Inferior parietal cortex (tissue), 1 donor: ENCODE measurements at regions not wholly inside any gene's neighbourhood (a gene's known extent, or its start where the extent isn't known, plus 50 kb on each side); places are given as distances from the start of the nearest gene placed in this dataset.
A peak's percentile ranks its signal among the peaks of the same experiment; 100 is the strongest.

Experiments used
- DNase-seq: peaks from one replicate; pipeline ENCODE4 v3.0.0-alpha.2; 2016; ENCODE audit errors: extremely low spot score

GRCh38 chr12:90149453-90149852 lies 440.8 kb upstream of the ATP2B1 start:
- DNase-seq = no peak

- no peak for DNase-seq
Measured at GRCh38 chr12:90129366-90130030, 420.9 kb upstream of the ATP2B1 start.

GRCh38 chr12:90128526-90128925 lies 419.9 kb upstream of the ATP2B1 start:
- peak; percentile 20 for DNase-seq

GRCh38 chr12:90126125-90126524 lies 417.5 kb upstream of the ATP2B1 start:
- DNase-seq = no peak

- no peak for DNase-seq
Measured at GRCh38 chr12:90124914-90125313, 416.3 kb upstream of the ATP2B1 start.

GRCh38 chr12:90124289-90124688 lies 415.7 kb upstream of the ATP2B1 start:
- DNase-seq = no peak

GRCh38 chr12:90122681-90123080 lies 414.0 kb upstream of the ATP2B1 start:
- no peak for DNase-seq

- DNase-seq = no peak
Measured at GRCh38 chr12:90120627-90121026, 412.0 kb upstream of the ATP2B1 start.

GRCh38 chr12:90112666-90113065 lies 404.0 kb upstream of the ATP2B1 start:
- DNase-seq = no peak

GRCh38 chr12:90111791-90112580 lies 403.3 kb upstream of the ATP2B1 start:
- DNase-seq = no peak

- DNase-seq = no peak
Measured at GRCh38 chr12:90106568-90106967, 397.9 kb upstream of the ATP2B1 start.

GRCh38 chr12:90102957-90103652 lies 394.5 kb upstream of the ATP2B1 start:
- DNase-seq = no peak

- no peak for DNase-seq
Measured at GRCh38 chr12:90100579-90100978, 391.9 kb upstream of the ATP2B1 start.

- no peak for DNase-seq
Measured at GRCh38 chr12:90099288-90099687, 390.6 kb upstream of the ATP2B1 start.

- DNase-seq = no peak
Measured at GRCh38 chr12:90098132-90098779, 389.6 kb upstream of the ATP2B1 start.

GRCh38 chr12:90091809-90092208 lies 383.2 kb upstream of the ATP2B1 start:
- DNase-seq = no peak

GRCh38 chr12:90090929-90091651 lies 382.5 kb upstream of the ATP2B1 start:
- DNase-seq = no peak

GRCh38 chr12:90086281-90086680 lies 377.6 kb upstream of the ATP2B1 start:
- no peak for DNase-seq

- no peak for DNase-seq
Measured at GRCh38 chr12:90085494-90086274, 377.0 kb upstream of the ATP2B1 start.

GRCh38 chr12:90084018-90084417 lies 375.4 kb upstream of the ATP2B1 start:
- DNase-seq = no peak

GRCh38 chr12:90080616-90081015 lies 372.0 kb upstream of the ATP2B1 start:
- DNase-seq = no peak
